Left colon (tissue), 2 donors: ENCODE measurements at regions not wholly inside any gene's neighbourhood (a gene's known extent, or its start where the extent isn't known, plus 50 kb on each side); places are given as distances from the start of the nearest gene placed in this dataset.

Experiments used
- ATAC-seq: fragments of 200-7000 bp; cut with Tn5 transposase; one replicate; pipeline ENCODE4 v1.9.1; 2020; ENCODE audit warnings: mild to moderate bottlenecking, moderate library complexity
- DNase-seq, 2 donors: peaks; one replicate each; pipeline ENCODE4 v3.0.0-alpha.2; 2020
- intact Hi-C, 2 donors: fragments of 100-400 bp; cut with DNase I in 1 of 2; cut with micrococcal nuclease in 1 of 2; formaldehyde crosslinking; loops; one replicate each; pipeline versions ENCODE4 v1.11.2 to v1.14.0; 2022; cut with DNase I, micrococcal nuclease
- donor health status: DM: no; HTN: no; CAD: no.
- donor health status: DM: yes; HTN: yes; CAD: no.

DNA sequence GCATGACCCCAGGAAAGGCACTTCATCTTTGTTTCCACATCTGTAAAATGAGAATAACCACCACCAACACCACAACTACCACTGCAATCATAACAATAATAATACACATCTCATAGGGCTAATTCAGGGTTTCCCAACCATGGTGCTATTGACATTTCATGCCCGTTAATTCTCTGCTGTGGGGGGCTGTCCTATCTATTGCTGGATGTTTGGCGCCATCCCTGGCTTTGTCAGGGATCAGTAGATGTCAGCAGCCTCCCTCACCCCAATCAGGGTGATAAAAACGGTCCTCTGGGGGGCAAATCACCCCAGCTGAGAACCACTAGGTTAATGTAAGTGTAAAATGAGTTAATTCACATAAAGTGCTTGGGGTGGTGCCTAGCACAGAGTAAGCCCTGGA lies 145.8 kb downstream of the EMX2 start:
- intact Hi-C loops = no loop called here
- DNase-seq (no peak), ATAC-seq (no peak)

DNA sequence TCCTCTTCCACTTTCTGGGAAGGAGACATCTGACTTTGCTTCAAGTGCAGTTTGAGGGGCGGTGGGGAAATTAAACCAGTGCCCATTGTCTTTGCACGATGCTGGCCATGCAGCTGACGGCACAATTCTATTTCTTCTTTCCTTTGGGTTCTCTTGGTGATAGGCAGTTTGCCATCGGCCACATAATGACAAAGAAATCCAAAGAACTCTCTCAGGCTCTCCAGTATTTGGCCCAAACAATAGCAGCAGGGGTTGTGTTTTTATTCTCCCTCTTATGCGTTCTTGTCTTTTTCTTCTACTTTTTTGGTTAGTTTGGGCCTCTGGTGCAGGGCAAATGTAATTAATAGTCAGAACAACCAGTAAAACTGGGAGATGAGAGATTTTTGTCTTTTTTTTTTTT lies 147.0 kb downstream of the EMX2 start:
- DNase-seq (no peak), ATAC-seq (no peak)
- intact Hi-C loops = no loop called here

DNA sequence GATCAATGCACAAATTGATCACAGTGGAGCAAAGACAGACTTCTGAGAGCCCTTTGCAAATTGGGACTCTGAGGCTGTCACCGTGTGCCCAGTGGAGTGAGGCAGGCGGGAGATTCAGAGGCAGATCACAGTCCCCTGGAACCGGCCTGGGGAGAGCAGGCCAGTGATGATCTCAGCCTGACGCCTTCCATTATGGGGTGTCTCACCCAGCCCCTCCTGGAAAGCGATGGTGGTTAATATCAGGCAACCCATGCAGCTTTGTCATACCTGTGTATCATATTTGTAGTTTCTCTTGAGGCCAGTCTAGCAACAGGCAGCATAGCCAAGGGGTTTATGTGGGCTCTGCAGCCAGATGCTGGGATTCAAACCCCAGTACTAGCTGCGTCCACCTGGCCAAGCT lies 147.8 kb downstream of the EMX2 start:
- intact Hi-C loops = no loop called here
- ATAC-seq = no peak
- no peak for DNase-seq

DNA sequence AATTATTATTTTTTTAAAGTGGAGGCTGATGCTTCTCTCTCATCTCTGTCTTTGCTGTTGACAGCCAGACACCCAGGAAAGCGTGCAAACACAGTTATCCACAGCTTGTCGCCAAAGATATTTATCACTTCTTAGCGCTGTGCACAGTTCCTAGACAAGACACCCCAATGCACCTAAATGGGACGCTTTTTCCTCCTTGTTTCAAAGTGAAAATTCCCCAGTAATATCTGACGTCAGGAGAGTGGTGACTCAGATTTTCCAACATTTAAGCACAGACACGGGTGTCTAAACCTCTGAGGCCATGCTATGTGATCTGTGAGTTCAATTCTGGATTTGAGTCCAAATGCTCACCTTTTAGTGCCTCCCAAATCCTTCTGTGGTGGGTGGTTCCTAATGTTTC lies 151.6 kb downstream of the EMX2 start:
- no peak for ATAC-seq
- DNase-seq = no peak

DNA sequence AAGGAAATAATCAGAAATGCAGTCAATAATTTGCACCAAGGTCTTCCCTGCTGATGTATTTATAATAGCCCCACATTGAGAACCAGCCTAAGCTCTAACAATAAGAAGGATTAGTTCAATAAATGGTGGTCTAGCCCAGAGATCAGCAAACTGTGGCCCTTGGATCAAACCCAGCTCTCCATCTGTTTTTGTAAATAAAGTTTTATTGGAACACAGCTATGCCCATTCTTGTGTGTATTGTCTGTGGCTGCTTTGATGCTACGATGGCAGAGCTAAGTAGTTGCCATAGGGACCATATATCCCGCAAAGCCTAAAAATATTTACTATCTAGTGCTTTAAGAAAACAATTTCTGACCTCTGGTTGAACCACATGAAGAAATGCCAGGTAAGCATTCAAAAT lies 154.9 kb downstream of the EMX2 start:
- intact Hi-C loops = no loop called here
- no peak for DNase-seq
- no peak for ATAC-seq

More for the DNA sequence above, 151.6 kb downstream of the EMX2 start:
- intact Hi-C loops = no loop called here

DNA sequence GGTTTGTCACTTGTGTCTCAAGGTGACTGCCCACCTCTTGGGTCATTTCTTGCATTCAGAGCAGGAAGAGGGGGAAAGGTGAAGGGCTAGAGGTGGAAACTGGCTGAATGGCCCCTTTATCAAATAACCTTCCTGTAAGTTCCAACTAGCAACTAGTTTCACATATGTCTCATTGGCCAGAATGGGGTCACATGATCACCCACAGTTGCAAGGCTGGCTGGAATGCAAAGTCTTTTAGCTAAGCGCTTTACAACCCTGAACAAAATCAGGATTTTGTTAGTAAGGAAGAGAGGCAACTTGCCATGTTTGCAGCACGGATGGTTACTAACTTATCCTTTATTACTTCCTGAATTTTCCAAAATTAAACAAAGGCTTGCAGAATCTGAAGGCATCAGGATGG lies 156.3 kb downstream of the EMX2 start:
- ATAC-seq (no peak), DNase-seq (no peak)
- intact Hi-C loops = no loop called here

DNA sequence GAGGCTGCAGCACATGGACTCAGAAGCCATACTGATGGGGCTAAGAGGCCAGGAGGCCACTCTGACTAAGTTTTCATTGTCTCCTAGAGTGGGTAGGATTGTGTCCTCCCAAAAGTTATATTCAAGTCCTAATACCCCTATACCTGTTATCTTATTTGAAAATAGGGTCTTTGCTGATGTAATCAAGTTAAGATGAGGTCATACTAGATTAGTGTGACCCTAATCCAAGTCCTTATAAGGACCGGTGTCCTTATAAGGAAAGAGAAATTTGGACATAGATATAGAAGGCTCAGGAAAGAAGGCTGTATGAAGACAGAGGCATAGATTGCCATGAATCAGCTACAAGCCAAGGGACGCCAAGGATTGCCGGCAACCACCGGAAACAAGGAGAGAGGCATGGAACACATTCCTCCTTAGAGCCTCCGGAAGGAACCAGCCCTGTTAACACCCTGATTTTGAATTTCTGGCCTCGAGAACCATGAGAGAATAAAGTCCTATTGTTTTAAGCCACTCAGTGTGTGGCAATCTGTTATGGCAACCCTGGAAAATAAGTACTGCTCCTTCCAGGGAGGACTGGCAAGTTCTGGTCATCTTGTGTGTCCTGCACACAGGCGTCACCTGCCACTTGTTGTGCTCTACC lies 157.0 kb downstream of the EMX2 start:
- intact Hi-C loops = no loop called here
- DNase-seq = no peak
- ATAC-seq = no peak

DNA sequence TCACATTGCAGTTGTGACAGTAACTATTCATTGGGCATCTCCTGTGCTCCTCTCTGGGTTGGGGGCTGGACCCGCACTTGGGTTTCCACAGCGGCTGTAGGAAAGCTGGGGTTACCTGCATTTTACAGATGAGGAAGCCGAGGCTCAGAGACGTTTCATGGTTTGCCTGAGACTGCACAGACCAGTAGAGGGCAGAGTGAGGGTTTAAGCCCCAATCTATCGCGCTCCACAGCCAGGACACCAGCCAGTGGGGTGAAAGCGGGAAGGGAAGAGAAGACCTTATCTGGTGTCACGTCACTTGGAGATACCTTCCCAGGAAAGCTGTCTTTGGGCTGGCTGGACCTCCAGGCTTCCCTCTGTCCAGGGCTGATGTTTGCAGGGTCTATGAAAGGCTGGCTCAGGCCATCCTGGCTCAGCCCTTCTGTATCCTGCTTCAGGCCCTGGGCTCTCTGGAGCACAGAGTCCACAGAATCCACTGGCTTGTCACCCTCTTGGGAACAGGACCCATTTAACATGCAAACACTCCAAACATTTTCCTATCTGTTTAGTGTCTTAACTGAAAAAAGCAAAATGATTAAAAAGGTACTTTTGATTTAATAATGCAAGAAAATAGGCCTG lies 167.7 kb downstream of the EMX2 start:
- DNase-seq = no peak
- no peak for ATAC-seq
- intact Hi-C loops = no loop called here

DNA sequence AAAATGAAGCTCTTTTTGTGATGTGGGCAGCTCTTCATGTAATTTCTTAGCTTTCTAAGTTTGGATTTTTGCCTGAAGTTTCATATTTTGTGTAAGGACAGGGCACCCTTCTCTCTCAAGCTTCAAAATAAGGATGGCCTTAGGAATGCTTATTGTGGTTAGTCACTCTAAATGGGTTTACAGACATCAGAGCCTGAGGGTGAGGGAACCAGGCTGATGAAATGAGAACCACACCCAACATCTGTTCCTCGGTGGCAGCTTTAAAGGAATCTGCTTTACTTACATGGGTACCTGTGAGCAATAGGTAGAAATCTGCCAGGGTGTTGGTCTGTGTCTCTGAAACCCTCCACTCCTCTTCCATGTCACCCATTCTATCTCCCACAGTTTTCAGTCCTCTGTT lies 174.3 kb downstream of the EMX2 start:
- intact Hi-C loops = no loop called here
- DNase-seq (no peak), ATAC-seq (no peak)

DNA sequence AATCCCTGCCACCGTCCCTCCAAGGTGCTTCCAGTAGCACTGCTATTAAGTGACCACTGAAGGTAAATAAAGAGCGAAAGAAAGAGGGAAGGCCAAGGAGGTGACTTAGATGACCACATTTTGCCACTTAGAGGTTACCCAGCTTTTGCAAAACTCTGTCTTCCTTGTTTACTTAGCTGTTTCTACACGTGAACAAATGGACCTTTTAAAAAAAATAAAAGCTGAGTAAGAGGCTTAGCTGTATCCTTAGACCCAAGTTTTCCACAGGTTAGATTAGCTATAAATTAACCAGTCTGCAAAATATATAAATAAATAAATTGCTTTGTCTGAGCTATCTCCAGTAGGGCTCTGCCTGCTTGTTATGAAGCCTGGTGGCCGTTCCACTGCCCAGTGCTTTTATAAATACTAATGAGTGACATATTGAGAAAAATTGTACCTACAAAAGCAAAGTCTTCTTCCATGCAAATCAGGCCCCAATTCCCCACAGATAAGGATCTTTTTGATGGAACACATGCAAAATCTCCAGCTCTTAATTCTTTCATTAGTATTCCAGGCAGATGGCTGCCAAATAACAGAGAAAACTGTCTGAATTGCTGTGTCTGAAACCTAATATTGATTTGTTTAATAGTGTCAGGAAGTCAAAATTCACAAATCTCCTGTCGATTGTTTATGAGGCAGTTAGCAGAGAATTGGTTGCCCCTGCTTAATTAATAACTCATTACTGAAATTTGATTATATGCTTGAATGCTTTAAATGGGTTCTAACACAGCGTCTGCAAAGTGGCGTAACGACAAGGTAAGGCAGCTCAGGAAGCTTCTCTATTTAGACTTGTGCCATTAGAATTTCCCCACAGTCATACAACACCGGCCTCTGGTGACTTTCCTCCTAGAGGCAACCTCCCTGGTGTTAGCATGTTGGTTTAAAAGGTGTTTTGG lies 176.7 kb downstream of the EMX2 start:
- no peak for ATAC-seq
- DNase-seq = no peak
- intact Hi-C loops = no loop called here

DNA sequence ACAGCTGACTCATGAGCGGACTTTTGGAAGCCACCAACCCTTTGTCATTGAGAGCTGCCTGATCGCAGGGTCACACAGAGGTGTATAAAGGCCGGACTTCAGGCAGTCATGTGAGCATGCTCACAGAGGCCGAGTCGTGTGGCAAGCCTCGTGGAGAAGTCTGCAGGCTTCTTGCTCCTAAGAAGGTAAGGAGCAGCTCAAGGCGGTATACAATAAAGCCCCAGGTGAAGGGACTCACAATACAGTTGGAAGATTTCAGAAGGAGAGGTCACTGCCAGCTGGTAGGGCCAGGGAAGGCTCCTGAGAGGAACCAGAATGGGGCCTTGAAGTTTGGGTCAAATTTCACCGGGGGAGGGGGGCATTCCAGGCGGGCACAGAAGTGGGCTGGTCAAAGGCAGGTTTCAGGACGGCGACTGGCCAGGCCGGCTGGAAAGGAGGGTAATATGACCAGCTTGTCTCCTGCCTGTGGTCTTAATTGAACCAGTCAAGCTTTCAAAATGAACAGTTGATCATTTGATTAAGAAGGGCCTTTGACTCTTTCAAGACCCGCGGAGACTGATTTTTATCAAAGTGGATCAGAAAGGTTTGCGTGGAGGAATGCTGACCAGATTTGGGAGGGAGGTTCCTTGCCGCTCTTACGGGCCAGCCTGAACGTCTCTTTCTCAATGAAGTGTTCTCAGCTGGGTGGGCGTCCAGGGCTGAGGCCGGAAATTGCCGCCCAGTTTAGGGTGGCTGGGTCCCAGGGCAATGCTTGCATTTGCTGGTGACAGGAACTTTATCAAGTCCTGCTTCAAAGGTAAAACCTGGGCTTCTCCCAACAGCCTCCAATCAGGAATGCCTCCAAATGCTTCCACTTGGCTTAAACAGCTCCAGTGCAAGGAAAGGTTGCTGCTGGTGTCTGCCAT lies 178.6 kb downstream of the EMX2 start:
- ATAC-seq (no peak), DNase-seq (no peak)
- intact Hi-C loops = no loop called here

DNA sequence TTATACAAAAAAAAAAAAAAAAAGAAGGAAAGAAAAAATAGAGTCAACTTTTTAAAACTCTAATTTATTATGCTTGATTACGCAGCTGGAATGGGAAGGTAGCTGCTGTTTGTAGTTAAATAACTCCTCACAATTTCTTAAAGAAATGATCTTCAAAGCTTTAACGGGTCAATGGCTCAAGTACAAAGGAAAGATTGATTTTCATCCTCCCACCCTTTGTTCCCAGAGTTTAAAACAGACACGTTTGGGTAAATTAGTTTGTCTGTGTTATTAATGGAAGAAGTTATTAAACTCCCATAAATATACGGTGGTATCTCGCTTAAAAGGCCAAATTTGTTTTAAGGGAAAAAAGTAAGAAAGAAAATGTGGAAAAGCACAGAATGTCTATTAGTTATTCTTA lies 179.3 kb downstream of the EMX2 start:
- intact Hi-C loops = no loop called here
- DNase-seq = no peak
- no peak for ATAC-seq

DNA sequence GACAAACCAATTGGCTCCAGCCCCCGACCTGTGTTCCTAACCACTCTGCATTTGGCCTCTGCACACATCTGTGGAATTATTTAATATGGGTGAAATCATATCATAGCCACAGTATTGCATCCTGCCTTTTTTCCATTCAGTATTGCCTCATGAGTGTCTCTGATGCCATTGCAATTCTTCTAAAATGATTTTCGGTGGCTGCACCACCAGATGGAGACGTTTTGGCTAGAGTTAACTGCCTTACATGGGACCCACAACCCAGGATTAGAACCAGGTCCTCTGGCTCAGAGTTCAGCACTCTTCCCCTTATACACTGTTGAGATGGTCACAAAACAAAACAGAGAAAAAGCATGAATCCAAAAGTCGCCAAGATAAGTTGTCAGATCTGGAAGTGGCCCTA lies 180.8 kb downstream of the EMX2 start:
- intact Hi-C loops = no loop called here

DNA sequence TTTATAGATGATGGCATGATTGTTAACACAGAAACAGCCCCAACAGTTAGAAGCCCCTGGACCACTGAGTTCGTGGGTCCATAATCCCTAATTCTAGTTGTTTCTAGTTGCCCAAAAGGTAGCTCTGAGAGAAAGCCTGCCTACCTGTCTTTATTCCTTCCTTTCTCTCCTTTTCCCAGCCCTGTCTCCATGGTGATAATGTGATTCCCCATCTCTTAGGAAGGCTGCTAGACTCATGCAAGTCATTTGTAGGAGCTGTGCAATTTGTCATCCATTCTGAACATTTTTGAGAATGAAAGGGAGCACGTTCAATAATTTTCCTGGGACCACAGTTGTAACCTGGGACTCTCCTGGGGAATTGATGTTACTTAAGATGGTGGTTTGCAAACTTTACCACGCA lies 183.4 kb downstream of the EMX2 start:
- intact Hi-C loops = no loop called here
- ATAC-seq = no peak
- DNase-seq = no peak

More for the DNA sequence above, 180.8 kb downstream of the EMX2 start:
- ATAC-seq (no peak), DNase-seq (no peak)

DNA sequence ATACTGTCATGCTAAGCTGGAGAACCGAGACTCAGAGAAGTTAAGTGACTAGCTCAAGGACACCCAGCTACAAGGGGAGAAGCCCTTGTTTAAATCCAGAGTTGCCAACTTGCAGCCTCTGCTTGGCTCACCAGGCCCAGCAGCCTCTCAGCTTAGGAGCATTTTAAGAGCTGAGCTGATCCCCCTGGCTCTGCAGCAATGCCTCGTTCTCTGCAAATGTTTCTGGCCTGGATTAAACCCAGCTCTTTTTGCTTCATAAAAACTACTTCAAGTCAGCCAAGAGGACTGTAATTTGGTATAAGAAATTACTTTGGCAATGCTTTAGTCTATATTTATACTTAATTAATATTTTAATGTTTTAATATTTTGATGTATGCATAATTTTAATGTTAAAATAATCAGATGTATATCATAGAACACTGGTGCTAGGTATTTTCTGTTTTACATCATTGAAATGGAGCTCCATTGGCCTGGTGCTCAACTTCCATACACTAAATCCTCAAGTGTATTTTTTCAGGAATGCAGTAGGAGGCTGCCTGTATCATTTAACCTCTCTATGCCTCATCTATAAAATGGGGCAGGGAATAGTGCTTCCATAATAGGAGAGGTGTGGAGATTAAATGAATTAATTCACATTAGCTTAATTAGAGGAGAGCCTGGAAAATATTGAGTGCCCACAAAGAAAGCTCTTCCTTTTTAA lies 184.2 kb downstream of the EMX2 start:
- intact Hi-C loops = no loop called here

DNA sequence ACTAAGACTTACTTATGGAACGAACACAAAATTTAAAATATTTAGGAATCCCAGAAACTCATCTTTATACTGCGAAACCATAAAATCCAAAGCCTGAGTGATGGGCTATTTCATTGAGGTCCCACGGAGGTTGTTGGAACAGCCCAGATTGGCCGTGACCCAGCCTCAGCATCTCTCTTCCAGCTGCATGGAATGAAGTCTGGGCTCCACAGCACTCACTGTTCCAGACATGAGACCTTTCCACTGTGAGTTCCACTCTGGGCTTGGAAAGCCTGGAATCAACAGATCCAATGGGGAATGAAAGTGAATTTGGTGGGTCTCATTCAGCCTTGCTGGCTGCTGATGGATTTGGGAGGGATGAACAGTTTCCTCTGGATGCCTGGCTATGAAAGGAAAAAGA lies 184.9 kb downstream of the EMX2 start:
- DNase-seq (no peak), ATAC-seq (no peak)
- intact Hi-C loops = no loop called here

More for the DNA sequence above, 184.2 kb downstream of the EMX2 start:
- ATAC-seq (no peak), DNase-seq (no peak)

DNA sequence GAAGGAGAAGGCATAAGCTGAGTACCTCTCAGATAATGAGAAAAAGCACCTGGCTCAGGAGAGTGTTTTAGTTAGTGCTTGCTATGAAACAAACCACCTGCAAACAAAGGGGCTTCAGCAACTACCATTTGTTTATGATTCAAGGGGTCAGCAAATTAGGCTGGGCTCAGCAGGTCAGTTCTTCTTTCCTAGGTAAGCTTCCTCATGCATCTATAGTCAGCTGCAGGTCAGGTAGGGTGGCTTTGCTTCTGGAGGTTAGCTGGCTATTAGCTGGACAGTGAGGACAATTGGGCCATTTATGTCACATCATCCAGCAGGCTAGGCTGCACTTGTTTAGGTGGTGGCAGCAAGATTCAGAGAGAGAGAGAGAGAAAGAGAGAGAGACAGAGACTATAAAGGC lies 185.5 kb downstream of the EMX2 start:
- no peak for ATAC-seq
- intact Hi-C loops = no loop called here
- DNase-seq = no peak

DNA sequence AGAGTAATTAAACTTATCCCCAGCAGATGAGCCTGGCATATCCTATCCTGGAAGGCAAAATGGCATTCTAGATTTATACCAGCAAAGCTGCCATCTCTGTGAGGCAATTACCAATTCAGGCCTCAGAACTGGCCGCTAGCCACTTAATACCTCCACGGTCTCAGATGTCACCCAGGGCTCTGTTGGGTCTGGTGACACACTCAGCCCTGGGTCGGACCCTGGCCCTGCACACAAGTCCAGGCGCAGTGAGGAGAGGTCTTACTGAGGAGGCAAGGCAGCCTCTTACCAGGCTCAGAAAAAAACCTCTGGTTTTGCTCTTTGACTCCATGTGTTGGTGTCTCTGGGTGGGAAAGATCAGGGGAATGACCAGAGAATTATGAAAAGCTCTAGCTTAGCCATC lies 186.6 kb downstream of the EMX2 start:
- DNase-seq = no peak
- intact Hi-C loops = no loop called here
- no peak for ATAC-seq
